HG02610 (cell line): ENCODE measurements at regions not wholly inside any gene's neighbourhood (a gene's known extent, or its start where the extent isn't known, plus 50 kb on each side); places are given as distances from the start of the nearest gene placed in this dataset.
A peak's percentile ranks its signal among the peaks of the same experiment; 100 is the strongest.

ENCODE experiments used
- ATAC-seq: cut with Tn5 transposase; IDR thresholded peaks from one replicate; pipeline ENCODE4 v1.9.1; 2021; ENCODE audit warnings: mild to moderate bottlenecking, moderate library complexity; ENCODE audit not compliant: unreplicated experiment

DNA sequence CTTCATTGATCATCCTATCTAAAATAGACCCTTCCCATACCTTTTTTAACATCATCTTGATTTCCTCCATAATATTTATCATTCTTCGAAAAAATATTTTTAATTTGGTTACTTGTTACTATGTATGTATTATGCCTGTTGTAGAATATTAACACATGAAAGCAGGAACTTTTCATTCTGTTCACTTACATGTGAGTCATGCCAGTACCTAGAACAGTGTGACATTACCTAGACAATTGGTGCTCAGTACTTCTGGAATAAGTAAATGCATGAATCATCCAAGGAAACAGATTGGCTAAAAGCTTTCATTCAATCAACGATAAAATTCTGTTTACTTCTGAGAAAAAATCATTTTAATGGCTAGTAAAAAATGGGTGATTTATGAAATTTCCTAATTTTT, 76.4 kb downstream of the CXXC4 start:
- no peak for ATAC-seq

DNA sequence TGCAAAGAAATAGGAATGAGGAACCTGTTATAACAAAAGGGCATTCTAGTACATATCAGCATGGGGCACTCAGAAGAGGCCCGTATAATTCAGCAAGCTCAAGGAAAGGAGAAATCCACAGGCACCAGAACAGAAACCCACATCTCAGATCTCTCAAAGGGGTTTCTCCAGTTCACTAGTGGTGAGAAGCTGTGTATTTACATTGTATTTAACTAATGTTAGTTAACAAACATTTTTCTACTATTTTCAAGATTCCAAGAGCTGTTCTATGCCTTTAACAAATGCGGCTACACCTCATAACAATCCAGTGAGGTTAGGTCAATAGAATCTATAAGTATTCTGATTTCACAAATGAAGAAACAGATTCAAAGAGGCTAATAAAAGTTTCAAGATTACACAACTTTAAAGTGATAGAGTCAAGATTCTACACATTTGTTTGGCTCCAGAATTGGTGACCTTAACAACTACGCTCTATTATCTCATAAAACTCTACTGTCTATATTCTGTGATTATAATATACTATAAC, 77.3 kb downstream of the CXXC4 start:
- ATAC-seq, result no peak

DNA sequence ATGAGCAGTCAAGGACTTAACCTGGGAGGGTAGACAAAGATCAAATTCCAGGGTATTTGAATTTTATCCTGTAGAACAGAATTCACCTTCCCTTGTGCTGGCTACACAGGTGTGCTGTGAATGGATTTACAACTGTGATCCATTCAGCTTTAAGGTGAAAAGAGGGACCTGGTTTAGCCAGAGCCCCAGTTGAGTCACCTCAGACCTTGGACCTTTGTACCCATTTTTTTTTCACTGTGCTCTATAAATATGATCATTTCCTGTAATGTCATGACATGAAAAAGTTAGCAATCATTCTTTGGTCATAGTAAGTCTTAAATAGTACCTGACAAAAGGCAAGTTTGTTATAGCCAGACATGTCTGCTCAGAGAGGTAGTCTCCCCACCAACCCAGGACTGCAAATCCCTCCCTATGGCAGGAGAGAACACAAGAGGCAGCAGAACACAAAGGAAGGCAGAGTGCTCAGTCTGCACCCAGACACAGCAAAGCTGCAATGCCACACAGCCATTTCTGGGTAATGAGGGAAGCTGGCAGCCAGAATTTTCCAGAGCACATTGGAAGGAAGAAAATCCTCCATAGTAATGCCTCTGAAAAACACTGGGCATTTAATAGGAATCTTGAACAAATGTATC, 77.9 kb downstream of the CXXC4 start:
- ATAC-seq, result no peak

DNA sequence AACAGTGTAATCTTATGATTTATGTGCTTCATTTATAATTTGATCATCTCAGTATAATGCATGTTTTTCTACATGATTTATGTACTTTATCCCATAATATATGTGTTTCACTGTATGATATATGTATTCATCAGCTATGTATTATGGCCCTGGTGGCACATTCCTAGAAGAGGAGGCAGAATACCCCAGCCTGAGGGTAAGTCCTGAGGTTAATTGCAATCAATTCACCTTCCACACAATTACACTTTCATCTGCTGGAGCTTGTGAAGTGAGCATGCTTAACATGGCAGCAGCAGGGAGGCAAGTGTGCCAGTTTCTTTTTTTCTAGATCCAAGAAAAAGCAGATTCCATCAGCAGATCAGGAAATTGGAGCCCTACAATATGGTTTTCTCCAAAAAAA, 81.2 kb downstream of the CXXC4 start:
- no peak for ATAC-seq

DNA sequence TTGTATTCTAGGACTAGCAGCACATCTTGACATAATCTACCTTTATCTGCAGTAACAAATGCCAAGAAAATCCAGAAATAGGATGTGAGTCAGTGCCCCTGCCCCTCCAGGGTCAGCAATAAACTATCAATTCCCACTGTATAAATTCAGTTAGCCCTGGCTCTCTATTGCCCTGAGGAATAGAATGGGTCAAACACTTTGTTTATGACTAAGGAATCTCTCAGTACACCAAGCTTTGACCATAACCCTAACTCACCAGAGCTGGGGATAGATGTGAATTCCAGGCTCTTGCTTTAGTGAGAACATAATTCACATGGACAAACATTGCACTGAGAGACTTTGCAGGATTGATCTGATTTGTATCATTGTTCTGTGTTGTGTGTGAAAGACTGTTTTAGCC, 82.3 kb downstream of the CXXC4 start:
- no peak for ATAC-seq

DNA sequence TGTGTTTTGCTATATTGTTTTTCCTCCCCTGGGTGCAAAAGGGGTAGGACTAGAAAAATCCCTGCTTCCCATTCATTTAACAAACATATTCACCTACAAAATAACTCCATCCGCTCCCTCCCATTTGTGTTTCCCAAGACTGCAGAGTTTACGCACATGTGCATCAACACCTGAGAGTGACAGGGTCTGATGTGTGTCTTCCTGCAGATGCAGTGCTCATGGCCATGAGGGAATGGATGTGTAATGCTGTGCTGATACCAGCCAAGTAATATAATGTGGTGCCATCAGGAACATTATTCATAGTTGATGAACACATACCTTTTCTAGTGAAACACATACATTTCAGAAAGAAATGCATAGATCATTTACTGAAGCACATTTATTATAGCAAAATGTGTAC, 83.2 kb downstream of the CXXC4 start:
- no peak for ATAC-seq

DNA sequence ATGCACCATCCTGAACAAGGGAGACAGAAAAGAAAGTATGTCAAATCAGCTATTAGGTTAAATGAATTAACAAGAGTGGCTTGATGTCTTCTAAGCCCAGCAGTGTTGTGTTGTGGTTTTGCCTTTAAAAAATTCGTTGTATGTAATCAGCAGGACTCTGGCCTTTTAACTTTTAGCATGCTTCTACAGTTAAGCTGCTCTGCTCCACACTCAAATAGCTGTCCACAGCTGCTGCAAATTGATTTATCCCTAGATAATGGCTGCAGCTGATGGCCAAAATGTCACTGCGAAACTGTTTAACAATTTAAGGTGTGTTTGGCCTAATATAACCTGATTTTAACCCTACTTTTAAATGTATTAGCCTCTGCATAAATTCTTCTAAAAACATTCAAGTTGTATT, 85.8 kb downstream of the CXXC4 start:
- ATAC-seq, result no peak

DNA sequence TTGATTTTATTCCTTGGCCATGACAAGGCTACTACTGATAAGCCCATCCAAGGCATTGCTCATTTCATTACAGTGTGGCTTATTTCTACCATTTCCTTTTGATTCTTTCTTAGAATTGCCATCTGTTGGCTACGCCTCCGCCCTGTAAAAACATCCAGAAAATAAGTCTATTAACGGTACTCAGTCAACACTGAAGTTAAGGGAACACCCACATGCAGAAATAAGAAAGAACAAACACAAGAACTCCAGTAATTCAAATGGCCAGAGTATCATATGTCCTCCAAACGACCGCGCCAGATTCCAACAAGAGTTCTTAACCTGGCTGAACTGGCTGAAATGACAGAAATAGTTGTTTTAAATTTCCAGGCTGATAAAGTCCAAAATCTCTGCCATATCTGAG, 90.3 kb downstream of the CXXC4 start:
- ATAC-seq, result no peak

DNA sequence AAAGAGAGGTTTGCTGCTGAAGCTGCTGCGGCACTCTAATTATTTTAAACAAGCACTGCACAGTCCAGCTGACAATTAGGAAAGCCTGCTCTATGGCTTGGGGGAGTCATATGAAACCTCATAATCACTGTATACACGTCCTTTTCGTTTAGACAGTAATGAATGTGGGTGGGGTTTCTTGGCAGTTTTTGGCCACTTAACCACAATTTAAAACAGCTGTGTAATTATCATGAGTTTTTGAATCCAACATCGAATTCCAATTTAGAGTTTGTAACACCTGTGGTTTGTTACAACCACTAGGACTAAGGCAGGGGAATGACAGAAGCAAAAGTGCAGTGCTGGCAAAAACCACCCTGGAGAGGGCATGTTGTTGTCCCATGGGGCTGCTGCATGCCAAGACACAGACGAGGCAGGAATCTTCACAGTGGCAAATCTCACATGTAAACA, 99.5 kb downstream of the CXXC4 start:
- no peak for ATAC-seq

DNA sequence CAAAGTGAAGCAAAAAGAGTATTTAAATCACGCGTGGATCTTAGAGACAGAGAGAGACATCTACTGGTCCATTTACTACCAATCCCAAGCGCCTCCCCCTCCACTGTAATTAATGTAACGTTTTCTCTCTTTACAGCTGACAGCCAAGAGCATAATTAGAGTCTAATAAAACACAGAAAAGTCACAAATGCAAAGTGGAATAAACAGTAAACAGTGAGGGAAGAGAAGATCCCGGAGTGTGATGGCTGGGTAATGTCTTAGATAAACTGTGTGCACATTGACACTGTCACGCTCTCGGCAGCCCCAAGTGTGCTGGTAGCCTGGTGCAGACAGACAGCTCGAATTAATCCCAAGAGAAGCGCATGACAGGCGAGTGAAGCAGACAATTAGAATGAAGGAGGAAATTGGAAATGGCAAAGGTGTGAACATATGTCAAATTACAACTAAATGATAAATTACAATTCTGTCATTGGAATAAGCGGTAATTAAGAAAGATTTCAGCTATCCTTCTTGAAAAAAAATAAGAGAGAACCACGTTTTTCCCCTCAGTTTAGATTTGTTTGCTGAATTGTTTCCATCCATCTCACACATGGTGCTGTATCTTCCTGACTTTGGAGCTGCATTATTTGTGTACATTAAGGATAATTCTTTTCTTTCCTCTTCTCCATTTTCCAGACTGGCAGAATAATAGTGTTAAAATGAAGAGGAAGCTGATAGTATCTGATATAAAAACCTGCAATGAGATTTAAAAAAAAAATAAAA, 100.1 kb downstream of the CXXC4 start:
- no peak for ATAC-seq

DNA sequence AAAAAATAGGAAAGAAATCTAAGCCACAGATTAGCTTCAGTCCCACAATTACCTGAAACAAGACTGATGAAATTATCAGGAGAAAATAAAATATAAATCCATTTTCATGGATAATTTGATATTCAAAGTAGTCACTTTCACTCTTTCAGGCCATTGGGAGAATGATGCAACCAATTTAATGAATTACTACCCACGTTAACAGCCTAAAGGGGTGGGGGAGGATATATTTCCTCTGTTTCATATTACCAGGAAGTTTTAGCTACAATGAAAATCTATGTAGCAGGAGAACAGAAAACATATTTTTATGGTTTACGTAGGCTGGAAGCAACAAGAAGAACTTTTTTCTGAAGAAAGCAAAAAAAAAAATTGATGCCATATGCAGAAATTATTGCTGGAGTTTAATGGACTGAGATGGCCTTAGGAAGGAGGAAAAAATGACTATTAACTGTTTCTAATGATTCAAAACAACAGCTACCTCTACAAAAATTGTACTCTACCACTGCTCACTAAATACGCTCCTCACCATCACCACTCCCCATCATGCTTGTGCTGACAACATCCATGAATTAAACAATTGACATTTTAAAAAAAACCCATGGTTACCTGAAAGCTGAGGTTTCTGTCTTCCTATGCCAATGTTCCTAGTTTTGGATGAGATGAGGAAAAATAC, 100.9 kb downstream of the CXXC4 start:
- ATAC-seq, result no peak

DNA sequence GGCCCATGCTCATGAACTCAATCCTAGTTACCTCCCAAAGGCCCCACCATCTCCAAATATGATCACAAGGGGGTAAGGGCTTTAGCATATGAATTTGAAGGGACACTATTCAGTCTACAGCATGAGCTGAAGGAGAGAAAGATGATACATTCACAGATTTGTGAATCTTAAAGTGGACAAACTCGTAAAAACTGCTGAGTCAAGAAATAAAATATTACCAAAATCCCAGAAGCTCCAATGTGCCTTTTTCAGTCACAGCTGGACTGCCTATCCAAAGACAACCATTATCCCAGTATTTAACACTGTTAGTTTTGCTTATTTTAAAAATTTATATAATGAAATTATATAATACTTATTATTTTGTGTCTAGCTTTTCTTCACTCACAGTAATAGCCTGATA, 109.0 kb downstream of the CXXC4 start:
- no peak for ATAC-seq

DNA sequence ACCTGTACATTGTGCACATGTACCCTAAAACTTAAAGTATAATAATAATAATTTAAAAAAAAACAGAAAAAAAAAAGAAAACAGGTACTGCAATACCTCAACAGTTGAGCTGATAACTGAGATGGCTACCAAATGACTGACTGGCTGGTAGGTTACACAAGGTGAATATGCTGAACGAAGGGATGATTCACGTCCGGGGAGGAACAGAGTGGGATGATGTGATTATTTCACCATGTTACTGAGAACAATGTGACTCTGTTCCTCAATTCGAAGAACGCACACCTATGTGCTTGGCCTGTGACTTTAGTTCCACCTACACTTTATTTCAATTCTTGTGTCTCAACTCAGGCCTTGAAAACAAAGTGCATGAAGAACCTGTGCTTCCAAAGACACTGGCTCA, 111.7 kb downstream of the CXXC4 start:
- ATAC-seq, result no peak

DNA sequence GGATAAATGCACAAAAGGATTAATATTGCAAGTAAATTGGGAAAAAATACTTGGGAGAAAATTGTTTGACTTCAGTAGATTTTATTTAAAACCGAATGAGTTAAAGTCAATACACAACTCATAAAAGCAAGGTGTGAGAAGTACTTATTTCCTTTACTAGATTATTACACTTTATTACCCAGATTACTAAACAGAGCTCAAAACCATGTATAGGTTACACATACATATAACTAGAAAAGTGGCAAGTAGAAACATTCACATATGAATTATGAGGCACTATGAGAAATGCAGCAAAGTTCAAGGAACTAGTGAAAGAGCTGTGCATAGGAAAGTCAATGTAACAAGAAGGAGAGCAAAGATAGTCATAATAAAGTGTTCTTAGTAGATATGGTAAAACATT, 113.0 kb downstream of the CXXC4 start:
- ATAC-seq, result no peak

DNA sequence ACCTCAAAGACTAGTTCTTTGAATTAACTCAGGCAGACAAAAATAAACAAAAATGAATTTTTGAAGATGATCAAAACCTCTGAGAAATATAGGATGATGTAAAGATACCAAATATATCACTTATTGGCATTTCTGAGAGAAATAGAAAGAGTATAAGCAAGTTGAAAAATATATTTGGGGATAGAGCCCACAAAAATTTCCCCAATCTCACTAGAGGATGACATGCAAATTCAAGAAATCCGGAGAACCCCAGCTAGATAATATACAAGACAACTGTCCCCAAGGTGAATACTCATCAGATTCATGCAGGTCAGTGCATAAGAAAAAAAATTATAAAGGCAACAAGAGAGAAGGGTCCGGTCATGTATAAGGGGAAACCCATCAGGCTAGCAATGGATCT, 129.1 kb downstream of the CXXC4 start:
- ATAC-seq, result peak; percentile 71

DNA sequence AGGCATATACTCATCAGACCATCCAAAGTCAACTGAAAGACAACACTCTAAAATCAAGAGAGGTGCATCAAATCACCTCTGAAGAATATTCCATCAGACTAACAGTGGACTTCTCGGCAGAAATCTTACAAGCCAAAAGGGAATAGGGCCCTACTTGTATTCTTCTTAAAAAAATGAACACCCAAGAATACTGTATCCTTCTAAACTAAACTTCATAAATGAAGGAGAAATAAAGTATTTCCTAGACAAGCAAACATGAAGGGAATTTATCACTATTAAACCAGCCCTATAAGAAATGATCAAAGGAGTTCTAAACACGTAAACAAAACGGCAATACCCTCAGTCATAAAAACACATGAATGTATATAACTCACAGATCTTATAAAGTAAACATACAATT, 141.2 kb downstream of the CXXC4 start:
- no peak for ATAC-seq

DNA sequence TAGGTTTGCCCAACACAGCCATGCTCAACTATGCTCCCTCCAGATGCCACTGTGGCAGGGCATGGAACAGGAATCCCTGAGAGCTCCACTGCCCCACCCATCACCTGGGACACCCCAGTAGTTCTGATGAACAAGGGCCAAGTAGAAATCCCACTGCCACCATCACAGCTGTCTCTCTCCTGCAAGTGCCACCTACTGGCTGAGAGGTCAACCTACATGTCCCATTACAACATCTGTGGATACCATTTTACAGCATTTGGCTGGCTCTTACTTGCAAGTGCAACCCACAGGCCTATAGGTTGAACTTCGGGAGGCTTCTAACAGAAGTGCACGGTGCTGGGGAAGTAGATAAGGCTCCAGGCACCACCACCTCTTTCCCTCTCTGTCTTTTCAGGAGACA, 142.5 kb downstream of the CXXC4 start:
- no peak for ATAC-seq

DNA sequence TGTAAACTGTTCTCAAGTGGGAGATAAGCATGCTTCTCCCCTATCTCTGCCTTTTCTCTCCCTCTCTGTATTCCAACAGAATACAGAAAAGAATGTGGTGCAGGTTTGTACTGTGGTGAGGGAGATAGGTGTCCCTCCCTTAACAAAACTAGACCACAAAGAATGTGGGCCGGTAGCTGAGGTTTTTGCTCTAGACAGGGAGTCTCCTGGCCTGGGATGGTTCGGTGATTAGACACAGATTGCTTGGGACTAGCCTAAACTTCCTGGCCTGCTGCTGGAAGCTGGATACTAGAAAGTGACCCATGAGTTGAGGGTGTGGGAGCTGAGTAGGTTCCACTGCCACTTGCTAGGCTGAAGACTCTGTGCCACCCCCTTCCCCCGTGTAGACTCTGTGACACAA, 143.0 kb downstream of the CXXC4 start:
- ATAC-seq, result no peak

DNA sequence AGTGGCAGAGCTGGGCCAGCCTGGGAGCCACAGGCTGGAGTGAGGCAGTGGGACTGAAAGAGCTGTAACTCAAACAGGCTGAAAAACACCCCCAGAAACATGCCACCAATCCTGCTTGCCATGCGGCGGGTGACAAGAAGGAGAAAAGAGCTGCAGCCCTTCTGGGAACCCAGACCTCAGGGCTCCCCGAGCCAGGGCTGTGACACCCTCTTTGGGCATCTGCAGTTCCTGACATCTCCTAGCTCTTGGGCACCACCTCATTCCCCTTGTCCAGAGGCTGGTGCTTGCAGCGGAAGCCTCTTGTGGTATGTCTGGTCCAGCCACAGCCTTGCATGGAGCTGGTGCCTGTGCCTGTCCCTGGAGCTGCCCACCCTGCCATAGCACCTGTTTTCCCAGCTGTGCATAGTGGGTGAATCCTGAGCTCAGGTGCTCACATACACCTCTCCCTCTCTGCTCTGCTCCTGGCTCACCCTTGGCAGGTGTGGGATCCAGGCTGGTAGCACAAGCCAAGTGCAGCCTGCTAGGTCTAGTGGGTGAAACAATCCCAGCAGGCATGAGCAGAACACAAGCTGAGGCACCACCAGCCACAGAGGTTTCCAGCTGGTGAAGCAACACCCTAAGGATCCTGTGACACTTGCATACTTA, 149.0 kb downstream of the CXXC4 start:
- ATAC-seq, result no peak

DNA sequence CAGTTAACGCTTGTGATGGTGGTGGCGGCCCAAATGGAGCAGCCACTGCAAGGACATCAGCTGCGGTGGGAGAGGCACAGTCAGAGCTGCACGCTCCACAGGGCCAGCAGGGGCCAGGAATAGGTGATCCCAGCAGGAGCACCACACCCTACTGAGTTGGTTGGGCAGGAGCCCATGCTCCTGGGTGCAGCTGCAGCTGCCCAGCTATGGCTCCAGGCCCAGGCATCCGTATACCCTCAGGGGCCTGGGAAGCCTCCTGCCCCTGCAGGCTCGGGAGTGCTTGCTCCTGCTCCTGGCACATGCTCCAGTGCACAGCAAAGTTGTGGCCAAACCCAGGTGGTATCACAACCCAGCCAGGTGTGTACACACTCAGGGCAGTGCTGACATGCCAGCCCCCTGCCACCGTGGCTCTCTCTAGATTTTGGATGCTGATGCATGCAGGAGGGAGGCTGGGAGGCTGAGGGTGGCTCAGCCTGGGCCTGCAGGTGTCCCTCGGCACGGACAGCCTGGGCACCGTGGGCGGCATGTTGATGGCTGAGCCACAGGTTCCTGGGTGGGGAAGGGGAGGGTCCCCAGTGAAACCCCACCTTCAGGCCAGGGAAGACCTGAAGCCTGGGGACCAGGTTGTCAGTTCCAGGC, 150.2 kb downstream of the CXXC4 start:
- no peak for ATAC-seq

DNA sequence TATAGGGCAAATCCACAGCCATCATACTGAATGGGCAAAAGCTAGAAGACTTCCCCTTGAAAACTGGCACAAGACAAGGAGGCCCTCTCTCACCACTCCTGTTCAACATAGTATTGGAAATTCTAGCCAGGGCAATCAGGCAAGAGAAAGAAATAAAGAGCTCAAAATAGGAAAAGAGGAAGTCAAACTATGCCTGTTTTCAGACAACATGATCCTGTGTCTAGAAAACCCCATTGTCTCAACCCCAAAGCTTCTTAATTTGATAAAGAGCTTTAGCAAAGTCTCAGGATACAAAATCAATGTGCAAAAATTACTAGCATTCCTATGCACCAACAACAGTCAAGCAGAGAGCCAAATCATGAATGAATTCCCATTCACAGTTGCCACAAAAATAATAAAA, 160.3 kb downstream of the CXXC4 start:
- ATAC-seq, result no peak
